H1 (cell line): ENCODE measurements at regions not wholly inside any gene's neighbourhood (a gene's known extent, or its start where the extent isn't known, plus 50 kb on each side); places are given as distances from the start of the nearest gene placed in this dataset.
A peak's percentile ranks its signal among the peaks of the same experiment; 100 is the strongest.

Experiments
- CTCF ChIA-PET: fragments of 300-600 bp; sonication (Branson Sonifier 250); formaldehyde crosslinking; loops from one replicate; lab custom pipeline; 2021; ENCODE audit not compliant: partially characterized antibody; lab: Charles Lee
- POLR2A ChIA-PET: fragments of 300-600 bp; sonication (Branson Sonifier 250); formaldehyde crosslinking; loops from one replicate; lab custom pipeline; 2021; ENCODE audit warnings: inconsistent platforms; ENCODE audit not compliant: partially characterized antibody; lab: Charles Lee
- DNase-seq, 2 experiments: peaks; one replicate each; pipeline versions ENCODE4 v3.0.0 to v3.0.0-alpha.2; 2010 to 2022; ENCODE audit warnings: low spot score in 2 of 2, low read depth in 1 of 2, mixed read lengths in 1 of 2
- FAIRE-seq: peaks from 2 replicates; lab custom pipeline; 2011; peaks lifted over from hg19 to GRCh38; lab: Jason Lieb, UNC
- H2AFZ ChIP-seq: 2 replicates; pipeline ENCODE4 v1.8.1; 2012; ENCODE audit warnings: low read length, inconsistent platforms
- H2AK5ac ChIP-seq: 2 replicates; pipeline ENCODE4 v1.6.1; 2013; ENCODE audit warnings: low read depth, low read length
- H2BK120ac ChIP-seq: replicated peaks from 2 replicates; pipeline ENCODE3; 2013; ENCODE audit warnings: low read depth, low read length, inconsistent platforms
- H2BK12ac ChIP-seq: 2 replicates; pipeline ENCODE4 v1.6.1; 2013; ENCODE audit warnings: low read depth, low read length
- H2BK15ac ChIP-seq: 2 replicates; pipeline ENCODE4 v1.6.1; 2013; ENCODE audit warnings: low read length
- H2BK20ac ChIP-seq: 2 replicates; pipeline ENCODE4 v1.6.1; 2013; ENCODE audit warnings: low read length
- H2BK5ac ChIP-seq: 2 replicates; pipeline ENCODE4 v1.6.1; 2013; ENCODE audit warnings: low read depth, low read length
- H3K14ac ChIP-seq: 2 replicates; pipeline ENCODE4 v1.6.1; 2013; ENCODE audit warnings: inconsistent platforms; ENCODE audit not compliant: insufficient read length
- H3K18ac ChIP-seq: 2 replicates; pipeline ENCODE4 v1.6.1; 2013; ENCODE audit warnings: low read length; ENCODE audit errors: extremely low read depth
- H3K23ac ChIP-seq: 2 replicates; pipeline ENCODE4 v1.6.1; 2013; ENCODE audit warnings: inconsistent platforms; ENCODE audit not compliant: insufficient read length
- H3K23me2 ChIP-seq: 2 replicates; pipeline ENCODE4 v1.6.1; 2013; ENCODE audit warnings: low read depth, low read length
- H3K27ac ChIP-seq: 2 replicates; pipeline ENCODE4 v1.6.1; 2011; ENCODE audit warnings: low read depth, low read length, inconsistent platforms
- H3K27me3 ChIP-seq, 4 experiments: replicated peaks in 1 of 4; 1 replicate in 1 of 4; 2 replicates in 3 of 4; pipeline versions ENCODE4 v1.6.1 to v1.8.1; 2011 to 2013; ENCODE audit warnings: low read length in 3 of 4, mild to moderate bottlenecking in 3 of 4, inconsistent platforms in 2 of 4, mixed read lengths in 2 of 4, moderate library complexity in 1 of 4; ENCODE audit not compliant: control insufficient read depth in 3 of 4, insufficient read depth in 3 of 4; ENCODE audit errors: extremely low read depth in 1 of 4
- H3K36me3 ChIP-seq, 4 experiments: 2 replicates each; pipeline versions ENCODE4 v1.6.1 to v1.8.1; 2011 to 2013; ENCODE audit warnings: mild to moderate bottlenecking in 4 of 4, low read length in 3 of 4, moderate library complexity in 2 of 4, control low read depth in 1 of 4, inconsistent platforms in 1 of 4; ENCODE audit not compliant: insufficient read depth in 4 of 4, control insufficient read depth in 2 of 4
- H3K4ac ChIP-seq: replicated peaks from 2 replicates; pipeline ENCODE3; 2013; ENCODE audit warnings: low read length, low read depth, mixed read lengths, inconsistent platforms; ENCODE audit not compliant: insufficient read length
- H3K4me1 ChIP-seq, 4 experiments: replicated peaks in 1 of 4; 1 replicate in 1 of 4; 2 replicates in 3 of 4; pipeline versions ENCODE4 v1.6.1 to v1.8.1; 2011 to 2013; ENCODE audit warnings: low read length in 3 of 4, inconsistent platforms in 2 of 4, mixed read lengths in 1 of 4; ENCODE audit not compliant: insufficient read depth in 4 of 4, control insufficient read depth in 3 of 4
- H3K4me2 ChIP-seq, 2 experiments: 2 replicates each; pipeline versions ENCODE4 v1.6.1 to v1.8.1; 2011 to 2013; ENCODE audit warnings: low read depth in 2 of 2, low read length in 2 of 2, control low read depth in 1 of 2, inconsistent platforms in 1 of 2, mild to moderate bottlenecking in 1 of 2; ENCODE audit not compliant: insufficient read depth in 1 of 2
- H3K4me3 ChIP-seq, 4 experiments: fragments of 200-600, 300-600 bp in 1 of 4; sonication (generic), shearing (Covaris generic), sonication (Bioruptor Twin) in 1 of 4; 2 replicates each; pipeline versions ENCODE4 v1.5.1 to v1.8.1; 2011 to 2016; ENCODE audit warnings: low read length in 4 of 4, low read depth in 3 of 4, control low read depth in 2 of 4, inconsistent platforms in 2 of 4, mild to moderate bottlenecking in 2 of 4, mixed read lengths in 1 of 4, moderate library complexity in 1 of 4; ENCODE audit not compliant: insufficient read depth in 2 of 4; ENCODE audit errors: extremely low read depth in 1 of 4
- H3K56ac ChIP-seq: replicated peaks from 2 replicates; pipeline ENCODE3; 2013; ENCODE audit warnings: low read depth, mild to moderate bottlenecking, mixed read lengths, low read length, inconsistent platforms; ENCODE audit not compliant: insufficient read length
- H3K79me1 ChIP-seq: 2 replicates; pipeline ENCODE4 v1.6.1; 2013; ENCODE audit warnings: low read depth, low read length, control low read depth
- H3K79me2 ChIP-seq, 2 experiments: 2 replicates each; pipeline versions ENCODE4 v1.6.1 to v1.8.1; 2012 to 2013; ENCODE audit warnings: low read length in 2 of 2, mild to moderate bottlenecking in 2 of 2, inconsistent platforms in 1 of 2; ENCODE audit not compliant: insufficient read depth in 2 of 2, control insufficient read depth in 1 of 2
- H3K9ac ChIP-seq, 4 experiments: replicated peaks in 1 of 4; 1 replicate in 1 of 4; 2 replicates in 3 of 4; pipeline versions ENCODE4 v1.6.1 to v1.8.1; 2011 to 2013; ENCODE audit warnings: low read depth in 3 of 4, low read length in 3 of 4, control low read depth in 2 of 4, mild to moderate bottlenecking in 2 of 4, moderate library complexity in 2 of 4, inconsistent platforms in 1 of 4; ENCODE audit errors: extremely low read depth in 1 of 4
- H3K9me3 ChIP-seq, 2 experiments: 2 replicates each; pipeline versions ENCODE4 v1.6.1 to v1.8.1; 2012 to 2013; ENCODE audit warnings: mild to moderate bottlenecking in 2 of 2, moderate library complexity in 2 of 2, control low read depth in 1 of 2, inconsistent platforms in 1 of 2, low read depth in 1 of 2, low read length in 1 of 2, mixed read lengths in 1 of 2; ENCODE audit not compliant: insufficient read depth in 2 of 2
- H4K20me1 ChIP-seq, 2 experiments: replicated peaks in 1 of 2; 2 replicates each; pipeline versions ENCODE3 to v1.8.1; 2011 to 2013; ENCODE audit warnings: inconsistent platforms in 2 of 2, low read length in 2 of 2, mild to moderate bottlenecking in 1 of 2; ENCODE audit not compliant: insufficient read depth in 2 of 2, control insufficient read depth in 1 of 2
- H4K5ac ChIP-seq: 2 replicates; pipeline ENCODE4 v1.6.1; 2013; ENCODE audit warnings: low read length, low read depth, mixed read lengths, inconsistent platforms; ENCODE audit not compliant: insufficient read length
- H4K8ac ChIP-seq: 2 replicates; pipeline ENCODE4 v1.8.0; 2013; ENCODE audit warnings: mild to moderate bottlenecking, moderate library complexity, low read length, inconsistent platforms; ENCODE audit not compliant: insufficient read depth; ENCODE audit errors: extremely low read depth
- H4K91ac ChIP-seq: replicated peaks from 2 replicates; pipeline ENCODE3; 2013; ENCODE audit warnings: low read length, mixed read lengths, inconsistent platforms; ENCODE audit not compliant: insufficient read length
- ASH2L ChIP-seq: fragments of 200-600, 300-600 bp; sonication (generic); IDR thresholded peaks from one replicate; pipeline ENCODE4 v1.7.1; 2017; ENCODE audit warnings: low read length
- ATF3 ChIP-seq: IDR thresholded peaks from 2 replicates; pipeline ENCODE4 v1.6.1; 2011; ENCODE audit warnings: low read depth, mild to moderate bottlenecking, low read length; ENCODE audit not compliant: insufficient read depth
- CBX8 ChIP-seq: fragments of 300-800, 300-1000 bp; sonication (generic); IDR thresholded peaks from 2 replicates; pipeline ENCODE4 v1.7.1; 2016; ENCODE audit warnings: low read depth, low read length, borderline replicate concordance
- CREB1 ChIP-seq: IDR thresholded peaks from 2 replicates; pipeline ENCODE4 v1.6.1; 2012; ENCODE audit warnings: inconsistent platforms
- GTF2F1 ChIP-seq: IDR thresholded peaks from 2 replicates; pipeline ENCODE4 v1.6.1; 2012; ENCODE audit warnings: low read depth, low read length, improper control_type of control experiment, borderline replicate concordance
- MAX ChIP-seq: IDR thresholded peaks from 2 replicates; pipeline ENCODE4 v1.6.1; 2012; ENCODE audit warnings: inconsistent platforms
- NRF1 ChIP-seq: IDR thresholded peaks from 2 replicates; pipeline ENCODE4 v1.6.1; 2011; ENCODE audit warnings: mild to moderate bottlenecking, low read depth, low read length, improper control_type of control experiment
- POU5F1 ChIP-seq: IDR thresholded peaks from 2 replicates; pipeline ENCODE4 v1.6.1; 2011; ENCODE audit warnings: low read depth, mild to moderate bottlenecking, low read length, moderate library complexity
- RXRA ChIP-seq: IDR thresholded peaks from 2 replicates; pipeline ENCODE4 v1.6.1; 2011; ENCODE audit warnings: low read depth, mild to moderate bottlenecking, low read length, moderate library complexity; ENCODE audit not compliant: insufficient read depth
- SAP30 ChIP-seq: fragments of 300-600 bp; sonication (generic); IDR thresholded peaks from 2 replicates; pipeline ENCODE4 v1.7.1; 2012; ENCODE audit warnings: low read length, moderate library complexity, mild to moderate bottlenecking, inconsistent platforms; ENCODE audit not compliant: insufficient read depth, insufficient replicate concordance
- SP4 ChIP-seq: IDR thresholded peaks from 2 replicates; pipeline ENCODE4 v1.6.1; 2012; ENCODE audit warnings: low read length, inconsistent platforms
- WGBS, 2 experiments: shearing (Covaris generic) in 1 of 2; methylation state at CpG; one replicate each; pipeline versions ENCODE4 v1.1.6 to v1.1.7; 2013 to 2015; ENCODE audit warnings: low lambda C conversion rate in 2 of 2, mixed read lengths in 2 of 2, inconsistent platforms in 1 of 2, low coverage in 1 of 2, missing lambda C conversion rate in 1 of 2; ENCODE audit not compliant: insufficient replicate concordance in 2 of 2, insufficient coverage in 1 of 2, insufficient read length in 1 of 2; ENCODE audit errors: extremely low coverage in 1 of 2, missing lambda C conversion rate in 1 of 2; 5-methylcytosine and 5-hydroxymethylcytosine counted together

- no peak overlapping the region for H2AFZ ChIP-seq
- H2BK5ac ChIP-seq: 0 out of 2 replicates have a peak overlapping the region, but pooled peaks have one; percentile 39
- POLR2A ChIA-PET: interaction anchor here (0.6 to 2.6 kb wide), 16 partner anchors 9 to 1776 kb away, joined by 3 to 14 read pairs (median 4); partner anchors contain the start of gene TMSB4X
- no peak overlapping the region for H3K9ac ChIP-seq
- H3K4me3 ChIP-seq: no peak overlapping the region
- H4K20me1 ChIP-seq: no peaks in the 10 kb centered on the region
- DNase-seq: peak in 1 of 2 experiments; percentile 46
- no peak overlapping the region for H2BK120ac ChIP-seq
- no peaks in the 10 kb centered on the region for H3K79me2 ChIP-seq
- no peak overlapping the region for H3K23ac ChIP-seq
- H2BK15ac ChIP-seq: no peak overlapping the region
- no peaks in the 10 kb centered on the region for H3K36me3 ChIP-seq
- H2AK5ac ChIP-seq: no peak overlapping the region
- no peak overlapping the region for H3K14ac ChIP-seq
- H3K56ac ChIP-seq: no peak overlapping the region
- peak overlapping the region; percentile 71; the same call in 1 of the 2 replicates for H3K18ac ChIP-seq
- peak; percentile 95 for FAIRE-seq
- peak overlapping the region; percentile 15; the same call in 1 of the 2 replicates for H4K8ac ChIP-seq
- peak overlapping the region; percentile 60 for H4K5ac ChIP-seq
- 40% methylated on average over 14 of the region's 14 CpGs; no CpG with 5 or more reads in 1 of the 2 experiments for WGBS, 2 experiments
- no peaks in the 10 kb centered on the region for H3K79me1 ChIP-seq
- peaks cover 0 to 17% (median 7%) of the 10 kb centered on the region in 4 experiments; a peak in 4 of 7 replicates for H3K4me1 ChIP-seq
- H3K23me2 ChIP-seq: no peaks in the 10 kb centered on the region
- H3K9me3 ChIP-seq: no peaks in the 10 kb centered on the region
- H3K4ac ChIP-seq: no peak overlapping the region
- no peak overlapping the region for H4K91ac ChIP-seq
- CTCF ChIA-PET: interaction anchor here (0.8 kb wide), 1 partner anchor 231 kb away, joined by 3 read pairs; no protein-coding TSS in a partner anchor
- no peak overlapping the region for H2BK20ac ChIP-seq
- no peaks in the 10 kb centered on the region for H3K27me3 ChIP-seq
- H2BK12ac ChIP-seq: no peak overlapping the region; the same call in 1 of the 2 replicates
- H3K4me2 ChIP-seq: peak overlapping the region in 1 of 2 experiments; percentile 18; a peak in 1 of 4 replicates
- peak overlapping the region; percentile 85 for H3K27ac ChIP-seq
- TF ChIP-seq RXRA (no peak), SAP30 (no peak), SP4 (no peak), GTF2F1 (0 out of 2 replicates have a peak, but pooled peaks have one; percentile 62), POU5F1 (peak; percentile 34; the same call in 1 of the 2 replicates), CREB1 (no peak), CBX8 (no peak), MAX (peak; percentile 56), ASH2L (peak; percentile 25), NRF1 (no peak), ATF3 (no peak)
These were observed 118.1 kb downstream of the ATXN3L start for GRCh38 chrX:13201605-13202219.
